K562 (cell line): ENCODE measurements at regions not wholly inside any gene's neighbourhood (a gene's known extent, or its start where the extent isn't known, plus 50 kb on each side); places are given as distances from the start of the nearest gene placed in this dataset.

Experiments used
- ATAC-seq: fragments of 200-7000 bp; cut with Tn5 transposase; 3 replicates; pipeline ENCODE4 v1.9.1; 2020; ENCODE audit warnings: moderate library complexity
- BruUV-seq: library from RNA; stranded (reverse); fragments of 400-500 nt; replicated peaks from 2 replicates; lab custom pipeline; 2021; lab: Mats Ljungman, UMichigan
- CTCF ChIA-PET: fragments of 300-600 bp; formaldehyde crosslinking; extraction: SDS; loops from one replicate; lab custom pipeline; 2021; ENCODE audit warnings: low intra/inter-chr PET ratio; lab: Yijun Ruan, JAX
- POLR2A ChIA-PET: fragments of 300-600, 350-650 bp; sonication (Branson Sonifier 250); formaldehyde crosslinking; extraction: SDS; loops from one replicate; lab custom pipeline; 2021; ENCODE audit warnings: antibody characterized with exemption, inconsistent platforms; lab: Yijun Ruan, JAX
- DNase-seq, 4 experiments: peaks; one replicate each; pipeline versions ENCODE4 v3.0.0 to v3.0.0-alpha.2; 2011 to 2018; ENCODE audit warnings: low spot score in 3 of 4, mixed read lengths in 3 of 4; ENCODE audit errors: extremely low read depth in 1 of 4
- FAIRE-seq: peaks from 2 replicates; lab custom pipeline; 2011; peaks lifted over from hg19 to GRCh38; lab: Jason Lieb, UNC
- H2AFZ ChIP-seq: 2 replicates; pipeline ENCODE4 v1.6.0; 2011; ENCODE audit warnings: low read depth, low read length, control low read depth, inconsistent platforms
- H3K27ac ChIP-seq: fragments of 200-600 bp; 3 replicates; pipeline ENCODE4 v1.8.0; 2011; ENCODE audit warnings: low read depth, mild to moderate bottlenecking, control low read depth, inconsistent platforms, low read length, moderate library complexity, mixed read lengths; ENCODE audit errors: extremely low read depth
- H3K27me3 ChIP-seq, 2 experiments: fragments of 300-600 bp in 1 of 2; 2 replicates in 1 of 2; 3 replicates in 1 of 2; pipeline versions ENCODE4 v1.6.0 to v1.8.0; 2011; ENCODE audit warnings: inconsistent platforms in 2 of 2, low read length in 2 of 2, mild to moderate bottlenecking in 1 of 2, mixed read lengths in 1 of 2, moderate library complexity in 1 of 2; ENCODE audit not compliant: control insufficient read depth in 2 of 2, insufficient read depth in 2 of 2
- H3K36me3 ChIP-seq: fragments of 300-600 bp; 3 replicates; pipeline ENCODE4 v1.8.0; 2011; ENCODE audit warnings: mild to moderate bottlenecking, low read length, inconsistent platforms; ENCODE audit not compliant: control insufficient read depth, insufficient read depth
- H3K4me1 ChIP-seq, 2 experiments: fragments of 200-600 bp in 1 of 2; replicated peaks in 1 of 2; 2 replicates in 1 of 2; 3 replicates in 1 of 2; pipeline versions ENCODE4 v1.5.1 to v1.8.0; 2011; ENCODE audit warnings: inconsistent platforms in 2 of 2, low read length in 2 of 2, mild to moderate bottlenecking in 1 of 2, mixed read lengths in 1 of 2, moderate library complexity in 1 of 2; ENCODE audit not compliant: control insufficient read depth in 2 of 2, insufficient read depth in 2 of 2
- H3K4me2 ChIP-seq: 2 replicates; pipeline ENCODE4 v1.6.1; 2011; ENCODE audit warnings: low read length, control low read depth, inconsistent platforms, mixed read lengths; ENCODE audit not compliant: insufficient read depth
- H3K4me3 ChIP-seq: fragments of 200-600 bp; sonication (generic), shearing (Covaris generic); 2 replicates; pipeline ENCODE4 v1.5.1; 2016; ENCODE audit warnings: control low read depth, inconsistent platforms
- H3K79me2 ChIP-seq: fragments of 200-600 bp; 3 replicates; pipeline ENCODE4 v1.8.0; 2011; ENCODE audit warnings: low read length, inconsistent platforms; ENCODE audit not compliant: control insufficient read depth, insufficient read depth
- H3K9ac ChIP-seq, 2 experiments: 2 replicates each; pipeline versions ENCODE4 v1.6.0 to v1.6.1; 2011; ENCODE audit warnings: low read depth in 2 of 2, low read length in 2 of 2, control low read depth in 1 of 2, inconsistent platforms in 1 of 2, mild to moderate bottlenecking in 1 of 2, mixed read lengths in 1 of 2; ENCODE audit not compliant: insufficient read depth in 1 of 2
- H3K9me1 ChIP-seq: one replicate; pipeline ENCODE4 v1.6.0; 2011; ENCODE audit warnings: inconsistent platforms, mild to moderate bottlenecking, low read length, moderate library complexity; ENCODE audit not compliant: control insufficient read depth, insufficient read depth
- H3K9me3 ChIP-seq: replicated peaks from 2 replicates; pipeline ENCODE4 v1.5.1; 2011; ENCODE audit warnings: low read depth, low read length, inconsistent platforms; ENCODE audit not compliant: control insufficient read depth, insufficient read depth
- H4K20me1 ChIP-seq: replicated peaks from 2 replicates; pipeline ENCODE4 v1.6.1; 2011; ENCODE audit warnings: low read length, inconsistent platforms, mixed read lengths; ENCODE audit not compliant: control insufficient read depth, insufficient read depth
- ASH1L ChIP-seq: fragments of 450-650 bp; IDR thresholded peaks from 2 replicates; pipeline ENCODE4 v1.6.1; 2018; ENCODE audit warnings: borderline replicate concordance, mild to moderate bottlenecking, low read depth; ENCODE audit not compliant: partially characterized antibody
- ATF1 ChIP-seq, 2 experiments: fragments of 450-650 bp in 1 of 2; IDR thresholded peaks; 2 replicates each; pipeline ENCODE4 v1.6.1; 2016; ENCODE audit warnings: missing compliant biosample characterization in 1 of 2, missing genetic modification characterization in 1 of 2
- BHLHE40 ChIP-seq: IDR thresholded peaks from 2 replicates; pipeline ENCODE4 v1.6.1; 2011; ENCODE audit warnings: low read length, improper control_type of control experiment
- ELK1 ChIP-seq: sonication (generic); formaldehyde crosslinking; IDR thresholded peaks from 2 replicates; pipeline ENCODE4 v1.8.1; 2022; ENCODE audit warnings: missing genetic modification reagents
- KAT7 ChIP-seq: sonication (generic); formaldehyde crosslinking; IDR thresholded peaks from 2 replicates; pipeline ENCODE4 v1.8.0; 2022; ENCODE audit warnings: missing genetic modification reagents, mild to moderate bottlenecking, borderline replicate concordance
- MBD1 ChIP-seq: fragments of 250-450 bp; sonication (Bioruptor Pico); IDR thresholded peaks from 2 replicates; pipeline ENCODE4 v1.8.0; 2022; ENCODE audit warnings: inconsistent platforms
- NCOA4 ChIP-seq: fragments of 450-650 bp; IDR thresholded peaks from 2 replicates; pipeline ENCODE4 v1.6.1; 2018; ENCODE audit warnings: mild to moderate bottlenecking; ENCODE audit not compliant: partially characterized antibody
- NFRKB ChIP-seq: fragments of 450-650 bp; IDR thresholded peaks from 2 replicates; pipeline ENCODE4 v1.6.1; 2016; ENCODE audit warnings: low read depth
- OTX1 ChIP-seq: fragments of 450-650 bp; formaldehyde crosslinking; IDR thresholded peaks from 2 replicates; pipeline ENCODE4 v1.4.0; 2022; ENCODE audit warnings: mild to moderate bottlenecking
- PML ChIP-seq: IDR thresholded peaks from 2 replicates; pipeline ENCODE4 v1.6.1; 2012; ENCODE audit warnings: low read length, inconsistent platforms
- PTTG1 ChIP-seq: fragments of 450-650 bp; IDR thresholded peaks from 2 replicates; pipeline ENCODE4 v1.6.1; 2016; ENCODE audit warnings: low read depth, mild to moderate bottlenecking, missing genetic modification characterization, missing compliant biosample characterization
- SIRT6 ChIP-seq: IDR thresholded peaks from one replicate; pipeline ENCODE4 v1.6.1; 2012; ENCODE audit warnings: low read depth, mild to moderate bottlenecking, control low read depth, inconsistent platforms, low read length, moderate library complexity
- SP2 ChIP-seq: IDR thresholded peaks from 2 replicates; pipeline ENCODE4 v1.6.1; 2011; ENCODE audit warnings: mild to moderate bottlenecking, low read depth, low read length, moderate library complexity; ENCODE audit not compliant: poor library complexity, severe bottlenecking; ENCODE audit errors: extremely low read depth
- SPI1 ChIP-seq: IDR thresholded peaks from 2 replicates; pipeline ENCODE4 v1.6.1; 2011; ENCODE audit warnings: low read depth, low read length, control low read depth, borderline replicate concordance
- ZBTB34 ChIP-seq: fragments of 250-450 bp; sonication (Bioruptor Pico); IDR thresholded peaks from 2 replicates; pipeline ENCODE4 v1.8.0; 2021; ENCODE audit warnings: mild to moderate bottlenecking, moderate library complexity
- ZKSCAN1 ChIP-seq: fragments of 150-350 bp; IDR thresholded peaks from 2 replicates; pipeline ENCODE4 v1.6.1; 2016; ENCODE audit warnings: low read depth, low read length
- ZNF124 ChIP-seq: sonication (generic); formaldehyde crosslinking; IDR thresholded peaks from 2 replicates; pipeline ENCODE4 v1.8.1; 2022; ENCODE audit warnings: missing genetic modification reagents
- ZNF395 ChIP-seq: fragments of 200-800 bp; sonication (Bioruptor generic); IDR thresholded peaks from 2 replicates; pipeline ENCODE4 v1.6.1; 2017; ENCODE audit warnings: missing genetic modification characterization, missing compliant biosample characterization
- ZNF695 ChIP-seq: fragments of 450-650 bp; formaldehyde crosslinking; IDR thresholded peaks from 2 replicates; pipeline ENCODE4 v1.4.0; 2020; ENCODE audit warnings: mild to moderate bottlenecking, moderate library complexity
- WGBS: fragments of 100-300 bp; shearing (Covaris generic); methylation state at CpG from one replicate; pipeline ENCODE4 v1.1.6; 2016; ENCODE audit warnings: low coverage, mixed read lengths; ENCODE audit not compliant: insufficient coverage; ENCODE audit errors: missing lambda C conversion rate; 5-methylcytosine and 5-hydroxymethylcytosine counted together
- in situ Hi-C: fragments of 300-500 bp; cut with MboI; formaldehyde crosslinking; loops from 4 replicates; pipeline ENCODE4 v1.15.0; 2018; ENCODE audit warnings: inconsistent platforms, mixed read lengths
- intact Hi-C: fragments of 100-400 bp; cut with micrococcal nuclease; formaldehyde crosslinking; loops from 2 replicates; pipeline ENCODE4 v1.14.2; 2022

- TF ChIP-seq ZNF395 (CRISPR knock-in tag), result no peak
- no peak for TF ChIP-seq PML
- TF ChIP-seq ASH1L, result no peak
- TF ChIP-seq OTX1, result no peak
- no peak for TF ChIP-seq SPI1
- TF ChIP-seq, all 486 proteins: peak for 0
These were observed 1880.5 kb downstream of the ARAP2 start (continued) for GRCh38 chr4:34363842-34364241.

GRCh38 chr4:34365946-34366345, 1878.4 kb downstream of the ARAP2 start:
- no peaks in the 10 kb centered on the region for H3K4me1 ChIP-seq
- no peak overlapping the region for H3K27ac ChIP-seq
- H3K36me3 ChIP-seq, result no peaks in the 10 kb centered on the region
- intact Hi-C loops, result no loop called here
- no TSS peak for BruUV-seq
- in situ Hi-C loops, result no loop called here
- H3K9me1 ChIP-seq, result no peaks in the 10 kb centered on the region
- 0% methylated on average over 2 of the region's 2 CpGs for WGBS
- no peaks in the 10 kb centered on the region for H3K9me3 ChIP-seq
- no peaks in the 10 kb centered on the region for H3K27me3 ChIP-seq
- POLR2A ChIA-PET, result no interaction called here
- H2AFZ ChIP-seq, result no peak overlapping the region
- no peak overlapping the region for H3K9ac ChIP-seq
- H3K4me3 ChIP-seq, result no peak overlapping the region
- ATAC-seq, result no peak
- no peak for FAIRE-seq
- CTCF ChIA-PET, result no interaction called here
- no peaks in the 10 kb centered on the region for H4K20me1 ChIP-seq
- H3K4me2 ChIP-seq, result no peak overlapping the region
- no peak for DNase-seq
- H3K79me2 ChIP-seq, result no peaks in the 10 kb centered on the region
- no peak for TF ChIP-seq NCOA4
- TF ChIP-seq KAT7, result no peak
- no peak for TF ChIP-seq SIRT6
- TF ChIP-seq ATF1 (CRISPR knock-in tag; IDR thresholded peaks at IDR 0.05), result no peak
- no peak for TF ChIP-seq ATF1 (tag; IDR thresholded peaks at IDR 0.05)
- TF ChIP-seq NFRKB, result no peak
- no peak for TF ChIP-seq PTTG1 (tag)
- no peak for TF ChIP-seq ZNF124 (CRISPR knock-in tag)
- no peak for TF ChIP-seq ZKSCAN1
- no peak for TF ChIP-seq ZNF695 (CRISPR knock-in tag)
- no peak for TF ChIP-seq BHLHE40
- TF ChIP-seq ZBTB34, result no peak
- no peak for TF ChIP-seq ELK1 (CRISPR knock-in tag)
- no peak for TF ChIP-seq MBD1 (CRISPR knock-in tag)
- no peak for TF ChIP-seq SP2
